Endometrium (tissue), 2 donors: ENCODE measurements at regions not wholly inside any gene's neighbourhood (a gene's known extent, or its start where the extent isn't known, plus 50 kb on each side); places are given as distances from the start of the nearest gene placed in this dataset.
A peak's percentile ranks its signal among the peaks of the same experiment; 100 is the strongest.
"Not testable (repeated sequence)": the region's sequence is repeated elsewhere in the genome, so short reads cannot be mapped to it uniquely, and the experiment has no call there.

ENCODE experiments used
- FAIRE-seq: peaks from 2 replicates; lab custom pipeline; 2012; peaks lifted over from hg19 to GRCh38; lab: Jason Lieb, UNC
- donor health status: control.
- donor health status: control.

- no peak for FAIRE-seq
These were observed 56.1 kb downstream of the CAPZA3 start for GRCh38 chr12:18794000-18794399.

DNA sequence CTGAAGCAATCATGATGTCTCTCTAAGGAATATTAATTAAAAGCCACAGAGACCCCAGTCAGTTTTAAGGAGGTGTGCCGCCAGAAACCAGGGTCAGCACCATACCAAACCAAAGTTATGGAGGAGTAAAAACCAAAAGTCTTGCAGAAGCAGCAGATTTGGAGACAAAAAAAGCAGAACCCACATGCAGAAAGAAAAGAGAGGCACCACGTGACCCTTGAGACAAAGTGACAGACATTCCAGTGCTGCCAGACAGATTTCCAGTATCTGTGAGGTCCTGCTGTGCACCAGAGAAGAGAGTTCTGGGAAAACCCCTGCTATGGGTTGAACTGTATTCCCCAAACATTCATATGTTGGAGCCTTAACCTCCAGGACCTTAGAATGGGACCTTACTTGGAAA is 59.7 kb downstream of the CAPZA3 start:
- FAIRE-seq, result no peak

GRCh38 chr12:18798535-18799361 is 60.8 kb downstream of the CAPZA3 start:
- FAIRE-seq, result peak; percentile 87

GRCh38 chr12:18799561-18799960 is 61.6 kb downstream of the CAPZA3 start:
- FAIRE-seq, result peak; percentile 26

DNA sequence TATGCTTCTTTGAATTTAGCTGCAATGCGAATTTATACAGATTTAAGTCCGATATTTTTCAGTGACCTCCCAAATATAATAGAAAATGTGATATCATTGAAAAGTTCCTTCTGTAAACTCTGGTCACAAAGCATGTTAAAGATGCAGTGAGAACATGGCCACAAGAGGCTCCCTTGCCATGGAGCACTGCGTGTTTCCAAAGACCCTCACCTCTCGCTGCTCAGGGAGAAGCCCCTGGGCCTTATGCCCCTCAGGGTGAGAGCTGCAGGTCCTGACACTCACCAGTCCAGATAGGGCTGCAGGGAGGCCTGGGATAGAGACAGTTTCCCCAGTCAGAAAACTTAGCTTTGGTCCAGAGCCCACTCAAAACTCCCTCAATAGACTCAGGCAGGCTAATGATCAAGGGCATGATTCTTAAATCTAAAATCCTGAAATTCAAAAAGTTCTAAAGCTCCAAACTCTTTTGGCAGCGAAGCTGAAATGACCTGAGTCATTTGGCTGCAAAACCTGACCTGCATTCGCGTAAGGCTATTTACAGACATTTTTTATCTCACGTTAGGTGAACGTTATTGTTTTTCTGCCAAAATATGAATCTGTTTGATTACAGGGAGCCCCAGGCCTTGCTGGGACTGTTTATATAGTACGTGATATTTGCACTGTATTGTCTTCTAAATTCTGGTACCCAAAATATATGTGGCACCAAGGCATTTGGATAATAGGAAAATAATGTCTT is 67.8 kb downstream of the CAPZA3 start:
- FAIRE-seq, result no peak

DNA sequence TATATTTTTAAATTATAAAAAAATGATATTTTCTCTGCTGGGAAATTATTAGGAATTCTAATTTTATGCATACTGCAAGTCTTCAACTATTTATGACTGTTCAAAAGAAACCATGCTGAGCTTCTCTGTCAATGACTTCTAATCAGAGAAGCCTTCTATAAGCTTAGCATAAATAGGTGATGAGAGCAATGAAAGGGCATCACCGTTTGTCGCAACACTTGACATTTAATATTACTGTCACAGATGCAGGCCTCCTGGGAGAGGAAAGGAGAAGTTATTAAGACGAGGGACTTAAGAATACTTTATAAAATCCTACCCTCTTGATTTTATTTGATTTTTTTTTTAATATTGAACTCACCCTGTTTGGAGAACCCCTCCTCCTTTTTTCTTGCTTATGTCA is 69.8 kb downstream of the CAPZA3 start:
- no peak for FAIRE-seq

GRCh38 chr12:18808221-18808620 is 70.3 kb downstream of the CAPZA3 start:
- no peak for FAIRE-seq

- FAIRE-seq, result no peak
These were observed 72.8 kb downstream of the CAPZA3 start for GRCh38 chr12:18810537-18811253.

DNA sequence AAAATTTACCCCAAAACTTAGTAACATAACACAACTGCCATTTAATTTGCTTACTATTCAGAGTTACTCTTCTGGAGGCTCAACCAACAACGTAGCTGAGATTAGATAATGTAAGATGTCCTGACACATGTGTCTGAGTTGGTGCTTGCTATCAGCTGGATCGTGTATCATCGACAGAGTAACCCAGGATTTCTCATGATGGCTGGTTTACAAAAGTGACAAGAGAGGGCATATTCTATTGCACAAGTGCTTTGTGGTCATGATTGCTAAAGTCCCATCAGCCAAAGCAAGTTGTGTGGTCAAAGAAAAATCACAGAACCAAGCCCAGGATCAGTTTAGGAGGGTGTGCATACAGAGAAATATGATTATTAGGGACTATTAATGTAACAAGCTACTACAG is 73.4 kb downstream of the CAPZA3 start:
- no peak for FAIRE-seq

DNA sequence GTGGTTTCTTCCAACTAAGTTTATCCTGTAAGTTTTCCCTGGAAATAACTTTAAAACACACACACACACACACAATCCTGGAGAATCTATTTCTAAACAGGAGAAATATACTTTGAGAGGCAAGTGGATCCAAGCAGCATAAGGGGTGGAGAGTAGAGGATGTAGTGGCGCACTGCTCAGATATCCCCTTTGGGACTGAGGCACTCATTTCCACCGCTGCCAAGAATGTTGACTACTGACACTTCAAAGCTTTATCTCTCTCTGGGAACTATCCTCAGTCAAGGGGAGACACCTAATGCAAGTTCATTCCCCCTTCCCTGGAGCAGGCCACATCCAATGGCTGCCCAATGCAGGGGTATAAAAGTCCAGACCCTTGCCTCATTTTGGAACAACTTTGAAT is 75.8 kb downstream of the CAPZA3 start:
- FAIRE-seq, result no peak

DNA sequence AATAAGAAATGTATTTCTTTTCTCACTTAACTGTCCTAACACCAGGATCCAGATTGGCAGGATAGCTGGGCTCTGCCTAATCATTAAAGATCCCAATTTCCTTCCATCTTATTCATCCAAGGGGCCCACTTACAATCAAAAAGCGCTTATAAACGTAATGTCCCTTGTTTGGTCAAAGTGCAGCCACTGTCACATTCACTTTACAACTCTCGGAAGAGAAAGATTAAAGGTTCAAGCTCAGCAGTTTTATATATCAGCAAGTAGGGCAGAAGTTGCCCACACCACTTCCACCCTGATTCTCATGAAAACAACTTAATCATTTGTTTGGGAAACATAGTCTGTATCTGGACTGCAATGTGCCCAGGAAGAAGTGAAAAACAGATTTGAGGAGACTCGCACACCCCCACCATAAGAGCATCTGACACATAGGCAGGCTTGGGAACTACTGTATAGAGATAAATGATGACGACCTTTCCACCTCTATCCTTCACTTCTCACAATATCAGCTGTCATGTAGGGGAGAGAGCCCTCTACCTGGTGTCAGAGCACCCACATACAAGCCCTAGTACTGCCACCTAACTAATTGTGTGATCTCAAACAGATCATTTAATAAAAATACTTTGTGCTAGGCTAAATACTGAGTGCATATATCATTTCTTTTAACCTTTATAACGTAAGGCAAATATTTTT is 80.8 kb downstream of the CAPZA3 start:
- FAIRE-seq, result no peak

GRCh38 chr12:18819484-18819883 is 81.6 kb downstream of the CAPZA3 start:
- no peak for FAIRE-seq

DNA sequence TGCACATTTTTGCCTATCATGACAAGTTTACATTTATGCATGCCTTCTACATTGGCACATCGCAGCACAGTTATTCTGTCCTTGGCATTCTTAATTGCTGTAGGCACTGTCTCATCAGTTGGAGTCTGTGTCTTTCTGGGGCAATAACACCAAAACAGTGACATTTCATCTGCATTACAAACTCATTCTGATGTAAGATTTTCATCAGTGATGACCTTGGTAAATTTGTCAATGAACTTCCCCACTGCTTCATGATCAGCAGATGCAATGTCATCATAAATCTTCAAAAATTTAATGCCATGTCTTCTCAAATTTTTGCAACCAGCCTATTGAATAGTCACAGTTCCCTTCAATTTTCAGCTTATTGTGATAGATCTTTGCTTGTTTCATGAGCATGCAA is 85.5 kb downstream of the CAPZA3 start:
- no peak for FAIRE-seq

DNA sequence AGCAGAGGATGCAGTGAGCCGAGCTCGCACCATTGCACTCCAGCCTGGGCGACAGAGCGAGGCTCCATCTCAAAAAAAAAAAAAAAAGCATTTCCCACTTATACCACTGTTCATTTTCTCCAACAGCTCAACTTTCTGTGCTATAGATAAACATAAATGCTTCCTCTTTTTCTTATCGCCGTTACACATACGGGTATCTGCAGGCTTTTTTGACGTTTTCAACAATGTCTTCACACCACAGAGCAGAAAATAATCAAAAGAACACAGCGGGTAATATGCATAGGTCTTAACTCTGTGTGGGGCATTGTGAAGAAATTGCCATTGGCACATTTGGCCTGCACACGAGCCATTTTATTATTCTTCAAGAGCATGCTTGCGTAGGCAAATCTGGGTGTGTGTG is 86.4 kb downstream of the CAPZA3 start:
- no peak for FAIRE-seq

GRCh38 chr12:18825138-18825537 is 87.2 kb downstream of the CAPZA3 start:
- FAIRE-seq, result no peak

DNA sequence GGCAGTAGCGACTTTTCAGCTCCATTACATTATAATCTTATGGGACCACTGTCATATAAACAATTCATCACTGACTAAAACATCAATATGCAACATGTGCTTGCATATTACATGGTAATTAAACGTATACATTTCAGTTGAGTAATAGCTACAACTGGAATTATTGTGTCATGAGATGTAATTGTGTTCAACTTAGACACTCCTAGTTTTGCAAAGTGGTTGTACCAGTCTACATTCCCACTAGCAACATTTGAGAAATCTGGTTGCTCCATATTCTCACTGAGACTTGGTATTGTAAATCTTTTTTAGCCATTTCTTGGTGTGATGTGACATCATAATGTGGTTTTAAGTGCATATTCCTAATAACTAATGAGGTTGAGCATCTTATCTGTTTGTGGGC is 90.0 kb downstream of the CAPZA3 start:
- FAIRE-seq, result no peak

DNA sequence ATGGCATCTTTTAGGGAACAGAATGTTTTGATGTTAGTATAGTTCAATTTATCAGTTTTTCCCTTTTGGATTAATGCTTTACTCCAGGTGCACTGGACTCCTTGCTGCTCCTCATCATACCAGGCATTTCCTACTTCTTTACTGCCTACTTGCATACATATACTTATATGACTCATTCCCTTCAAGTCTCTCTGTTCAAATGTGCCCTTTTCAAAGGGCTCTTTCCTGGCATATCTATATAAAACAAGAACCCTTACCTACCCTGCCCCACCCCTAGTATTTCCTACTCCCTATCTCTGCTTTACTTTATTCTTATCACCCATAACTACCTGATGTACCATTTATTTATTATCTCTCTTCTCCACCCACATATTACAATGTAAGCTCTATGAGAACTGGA is 90.6 kb downstream of the CAPZA3 start:
- FAIRE-seq, result no peak

DNA sequence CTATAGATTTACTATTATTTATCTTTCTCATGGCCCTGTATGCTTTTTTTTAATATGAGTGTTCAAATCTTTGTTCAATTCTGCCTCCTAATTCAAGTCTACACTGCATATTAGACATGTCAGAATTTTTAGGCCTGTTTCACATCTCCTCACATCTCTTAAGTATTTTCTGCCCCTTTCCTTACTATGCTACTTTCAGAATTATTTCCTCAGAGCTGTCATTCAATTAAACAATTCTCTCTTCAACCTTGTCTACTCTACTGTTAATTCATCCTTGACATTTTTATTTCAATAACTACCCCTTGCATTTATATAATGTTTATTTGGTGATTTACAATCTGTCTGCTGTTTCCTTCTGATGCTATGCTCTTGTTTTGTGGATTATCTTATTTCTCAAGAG is 91.1 kb downstream of the CAPZA3 start:
- no peak for FAIRE-seq

DNA sequence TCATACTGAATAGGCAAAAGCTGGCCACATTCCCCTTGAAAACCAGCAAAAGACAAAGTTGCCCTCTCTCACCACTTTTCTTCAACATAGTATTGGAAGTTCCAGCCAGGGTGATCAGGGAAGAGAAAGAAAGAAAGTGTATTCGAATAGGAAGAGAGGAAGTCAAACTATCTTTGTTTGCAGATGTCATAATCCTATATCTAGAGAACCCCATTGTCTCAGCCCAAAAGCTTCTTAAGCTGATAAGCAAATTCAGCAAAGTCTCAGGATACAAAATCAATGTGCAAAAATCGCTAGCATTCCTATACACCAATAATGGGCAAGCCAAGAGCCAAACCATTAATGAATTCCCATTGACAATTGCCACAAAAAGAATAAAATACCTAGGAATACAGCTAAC is 95.0 kb downstream of the CAPZA3 start:
- FAIRE-seq, result not testable (repeated sequence)

GRCh38 chr12:18837025-18837424 is 99.1 kb downstream of the CAPZA3 start:
- FAIRE-seq, result peak; percentile 94

DNA sequence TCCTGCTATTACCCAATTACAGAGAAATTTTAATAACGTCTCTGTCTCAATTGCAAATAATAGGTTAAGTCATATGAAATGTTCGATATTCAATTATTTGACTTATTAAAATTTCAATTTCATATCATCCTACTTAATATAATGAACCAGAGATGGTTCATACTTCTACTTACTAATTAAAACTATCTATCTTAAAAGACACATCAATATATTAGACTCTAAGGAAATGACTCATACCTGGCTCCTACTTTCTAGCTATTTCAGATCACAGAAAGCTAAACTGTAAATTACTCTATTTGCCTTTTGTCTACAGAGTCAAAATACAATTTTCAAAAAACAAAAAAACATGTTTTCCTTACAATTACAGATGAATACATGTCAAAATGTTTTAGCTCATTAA is 99.6 kb downstream of the CAPZA3 start:
- peak; percentile 18 for FAIRE-seq

DNA sequence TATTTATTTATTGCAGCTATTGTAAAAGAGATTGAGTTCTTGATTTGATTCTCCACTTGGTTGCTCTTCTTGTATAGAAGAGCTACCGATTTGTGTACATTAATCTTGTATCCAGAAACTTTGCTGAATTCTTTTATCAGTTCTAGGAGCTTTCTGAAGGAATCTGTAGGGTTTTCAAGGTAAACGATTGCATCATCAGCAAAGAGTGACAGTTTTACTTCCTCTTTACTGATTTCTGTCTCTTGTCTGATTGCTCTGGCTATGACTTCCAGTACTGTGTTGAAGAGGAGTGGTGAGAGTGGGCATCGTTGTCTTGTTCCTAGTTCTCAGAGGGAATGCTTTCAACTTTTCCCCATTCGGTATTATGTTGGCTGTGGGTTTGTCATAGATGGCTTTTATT is 103.1 kb downstream of the CAPZA3 start:
- not testable (repeated sequence) for FAIRE-seq
